GM23248 (cell line): ENCODE measurements at regions not wholly inside any gene's neighbourhood (a gene's known extent, or its start where the extent isn't known, plus 50 kb on each side); places are given as distances from the start of the nearest gene placed in this dataset.

Experiments
- EZH2 ChIP-seq: fragments of 200-600 bp; sonication (generic); IDR thresholded peaks from 2 replicates; pipeline ENCODE4 v1.6.1; 2018; ENCODE audit warnings: antibody characterized with exemption, mild to moderate bottlenecking; ENCODE audit not compliant: insufficient read depth, poor library complexity, severe bottlenecking
- EZH2phosphoT487 ChIP-seq: fragments of 200-600 bp; sonication (generic); IDR thresholded peaks from 2 replicates; pipeline ENCODE4 v1.6.1; 2018; ENCODE audit warnings: antibody characterized with exemption, moderate library complexity, mild to moderate bottlenecking, low read depth; ENCODE audit not compliant: insufficient read depth

DNA sequence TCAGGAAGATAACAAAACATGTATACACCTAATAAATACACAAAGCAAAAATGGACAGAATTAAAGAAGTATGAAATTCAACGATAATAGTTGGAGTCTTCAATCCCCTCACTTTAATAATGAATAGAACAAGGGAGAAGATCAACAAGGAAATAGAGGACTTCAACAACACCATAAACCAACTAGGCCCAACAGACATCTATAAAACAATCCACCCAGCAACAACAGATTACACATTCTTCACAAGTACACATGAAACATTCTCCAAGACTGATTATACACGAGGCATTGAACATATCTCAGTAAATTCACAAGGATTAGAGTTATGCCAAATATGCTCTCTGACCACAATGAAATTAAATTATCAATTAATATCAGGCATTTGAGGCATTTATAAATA, 185.5 kb upstream of the NBEA start:
- TF ChIP-seq EZH2 = no peak
- no peak for TF ChIP-seq EZH2phosphoT487
